IPS-NIHi7 (cell line): ENCODE measurements at regions not wholly inside any gene's neighbourhood (a gene's known extent, or its start where the extent isn't known, plus 50 kb on each side); places are given as distances from the start of the nearest gene placed in this dataset.

Experiments used
- DNase-seq: peaks from one replicate; pipeline ENCODE4 v3.0.0; 2012; ENCODE audit warnings: mixed read lengths; ENCODE audit errors: extremely low spot score

GRCh38 chr10:117670116-117670904, 127.8 kb downstream of the EMX2 start:
- no peak for DNase-seq

GRCh38 chr10:117673230-117674010, 130.9 kb downstream of the EMX2 start:
- no peak for DNase-seq

- DNase-seq = no peak
Measured at GRCh38 chr10:117674201-117674600, 131.7 kb downstream of the EMX2 start.

GRCh38 chr10:117674646-117675045, 132.1 kb downstream of the EMX2 start:
- no peak for DNase-seq

- DNase-seq = no peak
Measured at GRCh38 chr10:117675514-117676055, 133.0 kb downstream of the EMX2 start.

- peak; percentile 47 for DNase-seq
Measured at GRCh38 chr10:117677239-117677638, 134.7 kb downstream of the EMX2 start.

GRCh38 chr10:117677890-117678500, 135.4 kb downstream of the EMX2 start:
- no peak for DNase-seq

- DNase-seq = no peak
Measured at GRCh38 chr10:117680601-117681000, 138.1 kb downstream of the EMX2 start.

GRCh38 chr10:117681104-117681503, 138.6 kb downstream of the EMX2 start:
- no peak for DNase-seq

- no peak for DNase-seq
Measured at GRCh38 chr10:117684046-117684610, 141.6 kb downstream of the EMX2 start.

GRCh38 chr10:117684672-117685211, 142.2 kb downstream of the EMX2 start:
- peak; percentile 57 for DNase-seq

GRCh38 chr10:117685431-117685830, 142.9 kb downstream of the EMX2 start:
- no peak for DNase-seq

GRCh38 chr10:117686606-117687005, 144.1 kb downstream of the EMX2 start:
- peak; percentile 67 for DNase-seq

- DNase-seq = no peak
Measured at GRCh38 chr10:117688358-117688757, 145.8 kb downstream of the EMX2 start.

GRCh38 chr10:117689566-117689965, 147.0 kb downstream of the EMX2 start:
- DNase-seq = no peak

GRCh38 chr10:117690359-117690758, 147.8 kb downstream of the EMX2 start:
- no peak for DNase-seq

- DNase-seq = no peak
Measured at GRCh38 chr10:117694190-117694589, 151.6 kb downstream of the EMX2 start.

GRCh38 chr10:117697402-117697801, 154.9 kb downstream of the EMX2 start:
- DNase-seq = no peak

GRCh38 chr10:117698809-117699208, 156.3 kb downstream of the EMX2 start:
- no peak for DNase-seq

- no peak for DNase-seq
Measured at GRCh38 chr10:117699436-117700075, 157.0 kb downstream of the EMX2 start.

GRCh38 chr10:117710181-117710798, 167.7 kb downstream of the EMX2 start:
- peak; percentile 36 for DNase-seq
